Activated T-cell treated with anti-CD3 and anti-CD28 coated beads, Interleukin-2, amount 50 U/mL, for 4 hours (primary cell): ENCODE measurements at regions not wholly inside any gene's neighbourhood (a gene's known extent, or its start where the extent isn't known, plus 50 kb on each side); places are given as distances from the start of the nearest gene placed in this dataset.

Source experiments
- ATAC-seq, 2 donors: fragments of 200-7000 bp; cut with Tn5 transposase; one replicate each; pipeline ENCODE4 v1.10.0; 2021
- DNase-seq: peaks from one replicate; pipeline ENCODE4 v3.0.0-alpha.2; 2020
- H3K27me3 Mint-ChIP-seq: one replicate; pipeline ENCODE4 v1.8.0; 2021; ENCODE audit warnings: low read depth, mixed read lengths
- H3K36me3 Mint-ChIP-seq: one replicate; pipeline ENCODE4 v1.8.0; 2022; ENCODE audit warnings: mixed read lengths; ENCODE audit not compliant: insufficient read depth
- H3K4me1 Mint-ChIP-seq: one replicate; pipeline ENCODE4 v1.8.0; 2021; ENCODE audit warnings: low read depth, mixed read lengths
- H3K4me3 Mint-ChIP-seq: one replicate; pipeline ENCODE4 v1.8.0; 2021; ENCODE audit warnings: mild to moderate bottlenecking, moderate library complexity, mixed read lengths
- H3K9me3 Mint-ChIP-seq: one replicate; pipeline ENCODE4 v1.8.0; 2021; ENCODE audit warnings: mixed read lengths

GRCh38 chr4:24131954-24132673, 242.3 kb upstream of the PPARGC1A start:
- Mint-ChIP-seq H3K27me3 (no peaks in the 10 kb centered on the region), H3K36me3 (no peaks in the 10 kb centered on the region), H3K4me1 (no peaks in the 10 kb centered on the region), H3K4me3 (no peak overlapping the region), H3K9me3 (peaks cover 8% of the 10 kb centered on the region)
- ATAC-seq (no peak), DNase-seq (no peak)

GRCh38 chr4:24130637-24131036, 240.8 kb upstream of the PPARGC1A start:
- no peaks in the 10 kb centered on the region for H3K4me1 Mint-ChIP-seq
- no peaks in the 10 kb centered on the region for H3K27me3 Mint-ChIP-seq
- H3K9me3 Mint-ChIP-seq: peaks cover 8% of the 10 kb centered on the region
- H3K4me3 Mint-ChIP-seq: no peak overlapping the region
- H3K36me3 Mint-ChIP-seq: no peaks in the 10 kb centered on the region
- DNase-seq (no peak), ATAC-seq (no peak)

GRCh38 chr4:24126776-24127175, 236.9 kb upstream of the PPARGC1A start:
- H3K4me3 Mint-ChIP-seq: no peak overlapping the region
- peaks cover 8% of the 10 kb centered on the region for H3K9me3 Mint-ChIP-seq
- no peak for ATAC-seq
- no peaks in the 10 kb centered on the region for H3K4me1 Mint-ChIP-seq
- no peaks in the 10 kb centered on the region for H3K36me3 Mint-ChIP-seq
- no peaks in the 10 kb centered on the region for H3K27me3 Mint-ChIP-seq
- DNase-seq: no peak

GRCh38 chr4:24121395-24122175, 231.7 kb upstream of the PPARGC1A start:
- no peak overlapping the region for H3K4me3 Mint-ChIP-seq
- H3K36me3 Mint-ChIP-seq: no peaks in the 10 kb centered on the region
- no peak for ATAC-seq
- H3K9me3 Mint-ChIP-seq: no peaks in the 10 kb centered on the region
- no peaks in the 10 kb centered on the region for H3K4me1 Mint-ChIP-seq
- DNase-seq: no peak
- H3K27me3 Mint-ChIP-seq: no peaks in the 10 kb centered on the region

GRCh38 chr4:24117975-24118374, 228.1 kb upstream of the PPARGC1A start:
- Mint-ChIP-seq H3K4me3 (no peak overlapping the region), H3K4me1 (no peaks in the 10 kb centered on the region), H3K9me3 (peaks cover 8% of the 10 kb centered on the region), H3K36me3 (no peaks in the 10 kb centered on the region), H3K27me3 (no peaks in the 10 kb centered on the region)
- DNase-seq: no peak
- no peak for ATAC-seq

GRCh38 chr4:24116107-24116506, 226.3 kb upstream of the PPARGC1A start:
- no peaks in the 10 kb centered on the region for H3K4me1 Mint-ChIP-seq
- H3K36me3 Mint-ChIP-seq: no peaks in the 10 kb centered on the region
- H3K9me3 Mint-ChIP-seq: peaks cover 8% of the 10 kb centered on the region
- H3K4me3 Mint-ChIP-seq: no peak overlapping the region
- ATAC-seq (no peak), DNase-seq (no peak)
- no peaks in the 10 kb centered on the region for H3K27me3 Mint-ChIP-seq

GRCh38 chr4:24114919-24115500, 225.2 kb upstream of the PPARGC1A start:
- H3K9me3 Mint-ChIP-seq: peaks cover 8% of the 10 kb centered on the region
- DNase-seq: no peak

GRCh38 chr4:24114444-24114843, 224.6 kb upstream of the PPARGC1A start:
- peaks cover 8% of the 10 kb centered on the region for H3K9me3 Mint-ChIP-seq
- no peak for ATAC-seq
- H3K4me3 Mint-ChIP-seq: no peak overlapping the region
- H3K36me3 Mint-ChIP-seq: no peaks in the 10 kb centered on the region
- no peaks in the 10 kb centered on the region for H3K27me3 Mint-ChIP-seq
- H3K4me1 Mint-ChIP-seq: no peaks in the 10 kb centered on the region
- no peak for DNase-seq

More at GRCh38 chr4:24114919-24115500, 225.2 kb upstream of the PPARGC1A start:
- Mint-ChIP-seq H3K4me1 (no peaks in the 10 kb centered on the region), H3K27me3 (no peaks in the 10 kb centered on the region), H3K4me3 (no peak overlapping the region), H3K36me3 (no peaks in the 10 kb centered on the region)
- no peak for ATAC-seq

- Mint-ChIP-seq H3K36me3 (no peaks in the 10 kb centered on the region), H3K4me1 (no peaks in the 10 kb centered on the region), H3K4me3 (no peak overlapping the region), H3K9me3 (peaks cover 8% of the 10 kb centered on the region), H3K27me3 (no peaks in the 10 kb centered on the region)
- no peak for DNase-seq
- ATAC-seq: no peak
These were observed 222.6 kb upstream of the PPARGC1A start for GRCh38 chr4:24112466-24112865.

- ATAC-seq (no peak), DNase-seq (no peak)
- Mint-ChIP-seq H3K36me3 (no peaks in the 10 kb centered on the region), H3K9me3 (peaks cover 10% of the 10 kb centered on the region), H3K4me1 (no peaks in the 10 kb centered on the region), H3K4me3 (no peak overlapping the region), H3K27me3 (no peaks in the 10 kb centered on the region)
These were observed 218.7 kb upstream of the PPARGC1A start for GRCh38 chr4:24108567-24108966.

GRCh38 chr4:24105327-24106038, 215.6 kb upstream of the PPARGC1A start:
- H3K27me3 Mint-ChIP-seq: no peaks in the 10 kb centered on the region
- no peak overlapping the region for H3K4me3 Mint-ChIP-seq
- DNase-seq (no peak), ATAC-seq (no peak)
- H3K36me3 Mint-ChIP-seq: no peaks in the 10 kb centered on the region
- peaks cover 4% of the 10 kb centered on the region for H3K9me3 Mint-ChIP-seq
- H3K4me1 Mint-ChIP-seq: no peaks in the 10 kb centered on the region

GRCh38 chr4:24104158-24104565, 214.3 kb upstream of the PPARGC1A start:
- Mint-ChIP-seq H3K27me3 (no peaks in the 10 kb centered on the region), H3K4me1 (no peaks in the 10 kb centered on the region), H3K9me3 (peaks cover 4% of the 10 kb centered on the region), H3K4me3 (no peak overlapping the region), H3K36me3 (no peaks in the 10 kb centered on the region)
- DNase-seq: no peak
- ATAC-seq: no peak

- Mint-ChIP-seq H3K36me3 (no peaks in the 10 kb centered on the region), H3K4me1 (no peaks in the 10 kb centered on the region), H3K9me3 (peaks cover 4% of the 10 kb centered on the region), H3K4me3 (no peak overlapping the region), H3K27me3 (no peaks in the 10 kb centered on the region)
- DNase-seq: no peak
- no peak for ATAC-seq
These were observed 213.7 kb upstream of the PPARGC1A start for GRCh38 chr4:24103434-24104157.

- Mint-ChIP-seq H3K4me3 (no peak overlapping the region), H3K36me3 (no peaks in the 10 kb centered on the region), H3K9me3 (peaks cover 4% of the 10 kb centered on the region), H3K27me3 (no peaks in the 10 kb centered on the region), H3K4me1 (no peaks in the 10 kb centered on the region)
- DNase-seq (no peak), ATAC-seq (no peak)
These were observed 212.8 kb upstream of the PPARGC1A start for GRCh38 chr4:24102621-24103020.
